ENCODE measurements at regions not wholly inside any gene's neighbourhood (a gene's known extent, or its start where the extent isn't known, plus 50 kb on each side); places are given as distances from the start of the nearest gene placed in this dataset.

- no peak overlapping the region for H3K4me3 ChIP-seq (ENCODE audit: low read length)
- H3K9me3 ChIP-seq (ENCODE audit: control insufficient read depth in 1 of 2, insufficient read depth in 1 of 2, low read length in 2 of 2) = no peaks in the 10 kb centered on the region
- H3K4me3 Mint-ChIP-seq = no peak overlapping the region
- H3K9me3 Mint-ChIP-seq = no peaks in the 10 kb centered on the region
- H3K36me3 Mint-ChIP-seq (ENCODE audit: low read depth) = no peaks in the 10 kb centered on the region
- H3K27ac Mint-ChIP-seq = no peak overlapping the region
- DNase-seq (peak in 5 of 14 experiments; percentile 6 to 57 (median 45)), ATAC-seq (ENCODE audit: poor library complexity) (peak; percentile 45)
- no peaks in the 10 kb centered on the region for H3K27me3 ChIP-seq (ENCODE audit: control insufficient read depth in 1 of 2, insufficient read depth in 2 of 2, low read length in 2 of 2)
- H3K27me3 Mint-ChIP-seq = no peaks in the 10 kb centered on the region
- H3K36me3 ChIP-seq (ENCODE audit: insufficient read depth, low read length) = no peaks in the 10 kb centered on the region
- CTCF ChIA-PET = interaction anchor here (0.6 to 1.0 kb wide), 3 partner anchors 246 to 325 kb away, joined by 3 to 5 read pairs (median 3); no protein-coding TSS in a partner anchor
- no peak for TF ChIP-seq CTCF (IDR thresholded peaks at IDR 0.05)
- intact Hi-C loops (cut with DNase I, micrococcal nuclease) = loop anchor here in 1 of 2 experiments (2.0 kb wide), 1 partner anchor 138 kb away; no protein-coding TSS in a partner anchor
- peaks cover 9% of the 10 kb centered on the region for H3K4me1 Mint-ChIP-seq (ENCODE audit: low read depth)
- no peak overlapping the region for H3K27ac ChIP-seq (ENCODE audit: low read depth in 1 of 2, low read length in 2 of 2)
- POLR2A ChIA-PET = interaction anchor here (1.0 kb wide), 1 partner anchor 142 kb away, joined by 3 read pairs; the partner anchor contains the start of gene ARHGAP5
- H3K4me1 ChIP-seq (ENCODE audit: insufficient read depth, low read length) = peaks cover 3% of the 10 kb centered on the region
Measured at GRCh38 chr14:31934767-31935266, 142.3 kb upstream of the ARHGAP5 start.

GRCh38 chr14:31935391-31935790 lies 141.7 kb upstream of the ARHGAP5 start:
- Mint-ChIP-seq H3K4me1 (ENCODE audit: low read depth) (peaks cover 9% of the 10 kb centered on the region), H3K36me3 (ENCODE audit: low read depth) (no peaks in the 10 kb centered on the region), H3K27me3 (no peaks in the 10 kb centered on the region), H3K9me3 (no peaks in the 10 kb centered on the region), H3K4me3 (no peak overlapping the region), H3K27ac (no peak overlapping the region)
- DNase-seq (no peak), ATAC-seq (ENCODE audit: poor library complexity) (no peak)
- Histone ChIP-seq H3K9me3 (ENCODE audit: control insufficient read depth in 1 of 2, insufficient read depth in 1 of 2, low read length in 2 of 2) (no peaks in the 10 kb centered on the region), H3K4me1 (ENCODE audit: insufficient read depth, low read length) (peaks cover 3% of the 10 kb centered on the region), H3K4me3 (ENCODE audit: low read length) (no peak overlapping the region), H3K27ac (ENCODE audit: low read depth in 1 of 2, low read length in 2 of 2) (no peak overlapping the region), H3K36me3 (ENCODE audit: insufficient read depth, low read length) (no peaks in the 10 kb centered on the region), H3K27me3 (ENCODE audit: control insufficient read depth in 1 of 2, insufficient read depth in 2 of 2, low read length in 2 of 2) (no peaks in the 10 kb centered on the region)
- intact Hi-C loops (cut with DNase I, micrococcal nuclease) = loop anchor here in 1 of 2 experiments (2.0 kb wide), 1 partner anchor 137 kb away; no protein-coding TSS in a partner anchor
- ChIA-PET CTCF (interaction anchor here (1.0 kb wide), 1 partner anchor 324 kb away, joined by 3 read pairs; no protein-coding TSS in a partner anchor), POLR2A (no interaction called here)
- TF ChIP-seq CTCF (IDR thresholded peaks at IDR 0.05) = no peak

GRCh38 chr14:31936115-31936514 lies 141.0 kb upstream of the ARHGAP5 start:
- ChIA-PET POLR2A (no interaction called here), CTCF (no interaction called here)
- H3K27me3 ChIP-seq (ENCODE audit: control insufficient read depth in 1 of 2, insufficient read depth in 2 of 2, low read length in 2 of 2) = no peaks in the 10 kb centered on the region
- H3K4me3 ChIP-seq (ENCODE audit: low read length) = no peak overlapping the region
- TF ChIP-seq CTCF (IDR thresholded peaks at IDR 0.05) = no peak
- H3K27ac ChIP-seq (ENCODE audit: low read depth in 1 of 2, low read length in 2 of 2) = no peak overlapping the region
- ATAC-seq (ENCODE audit: poor library complexity) (no peak), DNase-seq (no peak)
- no peak overlapping the region for H3K4me3 Mint-ChIP-seq
- H3K9me3 ChIP-seq (ENCODE audit: control insufficient read depth in 1 of 2, insufficient read depth in 1 of 2, low read length in 2 of 2) = no peaks in the 10 kb centered on the region
- peaks cover 3% of the 10 kb centered on the region for H3K4me1 ChIP-seq (ENCODE audit: insufficient read depth, low read length)
- intact Hi-C loops (cut with DNase I, micrococcal nuclease) = no loop called here
- no peaks in the 10 kb centered on the region for H3K27me3 Mint-ChIP-seq
- H3K27ac Mint-ChIP-seq = no peak overlapping the region
- no peaks in the 10 kb centered on the region for H3K36me3 Mint-ChIP-seq (ENCODE audit: low read depth)
- H3K36me3 ChIP-seq (ENCODE audit: insufficient read depth, low read length) = no peaks in the 10 kb centered on the region
- no peaks in the 10 kb centered on the region for H3K9me3 Mint-ChIP-seq
- H3K4me1 Mint-ChIP-seq (ENCODE audit: low read depth) = peaks cover 9% of the 10 kb centered on the region

Data from CD4-positive, alpha-beta T cell (primary cell).